Esophagus squamous epithelium (tissue), 4 donors: ENCODE measurements at regions not wholly inside any gene's neighbourhood (a gene's known extent, or its start where the extent isn't known, plus 50 kb on each side); places are given as distances from the start of the nearest gene placed in this dataset.

Experiments
- CTCF ChIP-seq, 6 experiments: fragments of 450-650 bp in 4 of 6; fragments of 200-600 bp in 2 of 6; sonication (generic) in 2 of 6; IDR thresholded peaks; one replicate each; pipeline ENCODE4 v1.5.1; 2016 to 2019; ENCODE audit warnings: antibody characterized with exemption in 6 of 6, mild to moderate bottlenecking in 4 of 6, moderate library complexity in 4 of 6
- POLR2A ChIP-seq, 4 donors: fragments of 450-650 bp; IDR thresholded peaks; one replicate each; pipeline ENCODE4 v1.6.1; 2017; ENCODE audit warnings: antibody characterized with exemption in 4 of 4, mild to moderate bottlenecking in 4 of 4, moderate library complexity in 3 of 4

DNA sequence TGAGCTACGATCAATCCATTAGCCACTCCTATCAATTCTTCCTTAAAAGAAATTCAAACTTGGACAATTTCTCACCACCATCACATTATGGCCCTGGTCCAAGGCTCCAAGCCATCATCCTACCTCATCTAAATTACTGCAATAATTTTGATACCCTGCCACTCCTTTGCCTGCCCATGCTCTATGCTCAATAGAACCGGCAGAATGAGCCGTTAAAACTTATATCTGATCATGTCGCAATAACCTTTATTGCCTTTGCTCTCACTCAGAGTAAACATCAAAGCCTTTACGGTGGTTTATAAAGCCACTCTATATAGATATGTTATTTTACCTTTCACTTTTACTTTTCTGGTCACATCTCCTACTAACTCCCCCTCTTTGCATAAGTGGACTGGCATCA is 2392.1 kb upstream of the RAG2 start:
- TF ChIP-seq POLR2A (IDR thresholded peaks at IDR 0.05) (no peak), CTCF (IDR thresholded peaks at IDR 0.05) (no peak)
